GM06990 (cell line): ENCODE measurements at regions not wholly inside any gene's neighbourhood (a gene's known extent, or its start where the extent isn't known, plus 50 kb on each side); places are given as distances from the start of the nearest gene placed in this dataset.

Experiments
- DNase-seq: peaks from one replicate; pipeline ENCODE4 v3.0.0-alpha.2; 2011; ENCODE audit not compliant: insufficient read length; ENCODE audit errors: extremely low read depth
- H3K27me3 ChIP-seq: replicated peaks from 2 replicates; pipeline ENCODE4 v1.6.0; 2011; ENCODE audit warnings: low read length; ENCODE audit not compliant: control insufficient read depth, insufficient read depth
- H3K36me3 ChIP-seq: 2 replicates; pipeline ENCODE4 v1.5.1; 2011; ENCODE audit warnings: low read length; ENCODE audit not compliant: control insufficient read depth, insufficient read depth
- H3K4me3 ChIP-seq: replicated peaks from 2 replicates; pipeline ENCODE4 v1.5.1; 2011; ENCODE audit warnings: low read depth, mild to moderate bottlenecking, control low read depth, low read length
- CTCF ChIP-seq: IDR thresholded peaks from 2 replicates; pipeline ENCODE4 v1.5.1; 2011; ENCODE audit warnings: low read length, control low read depth, mild to moderate bottlenecking, inconsistent platforms; ENCODE audit not compliant: insufficient read depth, poor library complexity, severe bottlenecking

GRCh38 chr3:180354214-180354613, 247.7 kb upstream of the TTC14 start:
- no peak for DNase-seq
- Histone ChIP-seq H3K36me3 (no peaks in the 10 kb centered on the region), H3K4me3 (no peak overlapping the region), H3K27me3 (no peaks in the 10 kb centered on the region)
- no peak for TF ChIP-seq CTCF

GRCh38 chr3:180358179-180358578, 243.8 kb upstream of the TTC14 start:
- Histone ChIP-seq H3K36me3 (no peaks in the 10 kb centered on the region), H3K4me3 (no peak overlapping the region), H3K27me3 (no peaks in the 10 kb centered on the region)
- TF ChIP-seq CTCF = no peak
- no peak for DNase-seq

GRCh38 chr3:180359061-180359952, 242.7 kb upstream of the TTC14 start:
- Histone ChIP-seq H3K27me3 (no peaks in the 10 kb centered on the region), H3K4me3 (no peak overlapping the region), H3K36me3 (no peaks in the 10 kb centered on the region)
- no peak for DNase-seq
- TF ChIP-seq CTCF = no peak

GRCh38 chr3:180359953-180360279, 242.0 kb upstream of the TTC14 start:
- no peaks in the 10 kb centered on the region for H3K27me3 ChIP-seq
- TF ChIP-seq CTCF = no peak
- no peak overlapping the region for H3K4me3 ChIP-seq
- H3K36me3 ChIP-seq = no peaks in the 10 kb centered on the region
- no peak for DNase-seq

- no peak for TF ChIP-seq CTCF
- Histone ChIP-seq H3K4me3 (no peak overlapping the region), H3K36me3 (no peaks in the 10 kb centered on the region), H3K27me3 (no peaks in the 10 kb centered on the region)
- no peak for DNase-seq
Measured at GRCh38 chr3:180362081-180362480, 239.9 kb upstream of the TTC14 start.
